HCT116 (cell line): ENCODE measurements at regions not wholly inside any gene's neighbourhood (a gene's known extent, or its start where the extent isn't known, plus 50 kb on each side); places are given as distances from the start of the nearest gene placed in this dataset.

Source experiments
- ATAC-seq: fragments of 200-7000 bp; cut with Tn5 transposase; 2 replicates; pipeline ENCODE4 v1.9.1; 2020; ENCODE audit warnings: mild to moderate bottlenecking, moderate library complexity
- BruUV-seq: library from RNA; stranded (reverse); fragments of 400-500 nt; replicated peaks from 2 replicates; lab custom pipeline; 2021; lab: Mats Ljungman, UMichigan
- CTCF ChIA-PET: fragments of 300-600 bp; sonication (Branson Sonifier 250); formaldehyde crosslinking; loops from one replicate; lab custom pipeline; 2021; ENCODE audit warnings: antibody characterized with exemption; lab: Charles Lee
- POLR2A ChIA-PET: fragments of 300-600, 350-600 bp; sonication (Branson Sonifier 250); formaldehyde crosslinking; loops from one replicate; lab custom pipeline; 2021; ENCODE audit warnings: antibody characterized with exemption; lab: Charles Lee
- RAD21 ChIA-PET, 2 experiments: fragments of 300-600 bp; sonication (Branson Sonifier 250); formaldehyde crosslinking; loops; one replicate each; lab custom pipeline; 2023; ENCODE audit warnings: low total read pairs in 2 of 2; ENCODE audit not compliant: uncharacterized antibody in 2 of 2, unreplicated experiment in 2 of 2, low non-redundant PET in 1 of 2; lab: Charles Lee
- DNase-seq: peaks from one replicate; pipeline ENCODE4 v3.0.0-alpha.2; 2010; ENCODE audit warnings: low read depth, low spot score
- H2AFZ ChIP-seq: fragments of 200-600 bp; shearing (Covaris generic), sonication (generic); 2 replicates; pipeline ENCODE4 v1.6.1; 2017; ENCODE audit warnings: low read depth, mixed run types, mixed read lengths, antibody characterized with exemption, low read length; ENCODE audit not compliant: poor library complexity, severe bottlenecking
- H3K27ac ChIP-seq: 2 replicates; pipeline ENCODE4 v1.5.1; 2012; ENCODE audit warnings: low read depth, low read length
- H3K27me3 ChIP-seq: fragments of 200-600 bp; sonication (generic); 2 replicates; pipeline ENCODE4 v1.6.1; 2016; ENCODE audit warnings: mixed run types, low read length, mixed read lengths; ENCODE audit not compliant: insufficient read depth
- H3K36me3 ChIP-seq, 2 experiments: fragments of 200-500 bp in 1 of 2; fragments of 200-600 bp in 1 of 2; sonication (Bioruptor generic) in 1 of 2; sonication (generic) in 1 of 2; 2 replicates each; pipeline versions ENCODE4 v1.5.1 to v1.6.1; 2014 to 2016; ENCODE audit warnings: low read length in 2 of 2, inconsistent platforms in 1 of 2, mixed read lengths in 1 of 2, mixed run types in 1 of 2; ENCODE audit not compliant: insufficient read depth in 2 of 2, control insufficient read depth in 1 of 2
- H3K4me1 ChIP-seq, 2 experiments: fragments of 200-600 bp in 1 of 2; sonication (generic) in 1 of 2; 2 replicates each; pipeline versions ENCODE4 v1.5.1 to v1.6.1; 2012 to 2017; ENCODE audit warnings: low read length in 2 of 2, inconsistent platforms in 1 of 2, mild to moderate bottlenecking in 1 of 2, mixed read lengths in 1 of 2, mixed run types in 1 of 2, moderate library complexity in 1 of 2; ENCODE audit not compliant: insufficient read depth in 2 of 2, control insufficient read depth in 1 of 2
- H3K4me2 ChIP-seq: fragments of 200-600 bp; sonication (generic); 2 replicates; pipeline ENCODE4 v1.6.1; 2017; ENCODE audit warnings: mixed run types, low read length, mixed read lengths
- H3K4me3 ChIP-seq, 2 experiments: fragments of 200-600 bp in 1 of 2; sonication (generic) in 1 of 2; replicated peaks in 1 of 2; 2 replicates each; pipeline ENCODE4 v1.5.1; 2011 to 2016; ENCODE audit warnings: low read length in 2 of 2, control low read depth in 1 of 2, low read depth in 1 of 2, mild to moderate bottlenecking in 1 of 2, mixed read lengths in 1 of 2, mixed run types in 1 of 2
- H3K79me2 ChIP-seq: fragments of 200-600 bp; sonication (generic); 2 replicates; pipeline ENCODE4 v1.6.1; 2017; ENCODE audit warnings: mild to moderate bottlenecking, mixed run types, low read length, moderate library complexity, mixed read lengths; ENCODE audit not compliant: insufficient read depth
- H3K9ac ChIP-seq: fragments of 200-600 bp; sonication (generic); 2 replicates; pipeline ENCODE4 v1.6.1; 2016; ENCODE audit warnings: low read length, mixed read lengths
- H3K9me2 ChIP-seq: fragments of 200-600 bp; sonication (generic), shearing (Covaris generic); 2 replicates; pipeline ENCODE4 v1.6.1; 2017; ENCODE audit warnings: mixed run types, mild to moderate bottlenecking, moderate library complexity; ENCODE audit not compliant: insufficient read depth
- H3K9me3 ChIP-seq, 2 experiments: fragments of 200-500 bp in 1 of 2; fragments of 200-600 bp in 1 of 2; sonication (Bioruptor generic) in 1 of 2; sonication (generic) in 1 of 2; 2 replicates each; pipeline ENCODE4 v1.6.1; 2014 to 2017; ENCODE audit warnings: low read length in 2 of 2, mixed read lengths in 2 of 2, inconsistent platforms in 1 of 2, low read depth in 1 of 2, mild to moderate bottlenecking in 1 of 2, mixed run types in 1 of 2, moderate library complexity in 1 of 2; ENCODE audit not compliant: control insufficient read depth in 1 of 2, insufficient read depth in 1 of 2
- H4K20me1 ChIP-seq: fragments of 200-600 bp; sonication (generic), shearing (Covaris generic); 2 replicates; pipeline ENCODE4 v1.6.1; 2017; ENCODE audit warnings: mixed run types, mild to moderate bottlenecking, moderate library complexity; ENCODE audit not compliant: insufficient read depth
- ATF3 ChIP-seq: IDR thresholded peaks from 2 replicates; pipeline ENCODE4 v1.6.1; 2012
- CEBPB ChIP-seq: IDR thresholded peaks from 2 replicates; pipeline ENCODE4 v1.6.1; 2012; ENCODE audit warnings: low read depth
- CTCF ChIP-seq, 3 experiments: fragments of 200-600 bp in 1 of 3; sonication (generic) in 1 of 3; IDR thresholded peaks in 2 of 3; conservative IDR thresholded peaks in 1 of 3; 2 replicates each; pipeline ENCODE4 v1.5.1; 2012 to 2017; ENCODE audit warnings: low read depth in 2 of 3, low read length in 2 of 3, antibody characterized with exemption in 1 of 3, borderline replicate concordance in 1 of 3, control low read depth in 1 of 3, mild to moderate bottlenecking in 1 of 3, mixed read lengths in 1 of 3, mixed run types in 1 of 3, moderate library complexity in 1 of 3; ENCODE audit not compliant: insufficient read depth in 1 of 3
- EGR1 ChIP-seq: IDR thresholded peaks from 2 replicates; pipeline ENCODE4 v1.6.1; 2012; ENCODE audit warnings: low read depth
- ELF1 ChIP-seq: IDR thresholded peaks from 2 replicates; pipeline ENCODE4 v1.6.1; 2012; ENCODE audit warnings: low read depth, borderline replicate concordance
- EZH2 ChIP-seq: fragments of 200-600 bp; sonication (generic); IDR thresholded peaks from 2 replicates; pipeline ENCODE4 v1.6.1; 2017; ENCODE audit warnings: antibody characterized with exemption, mixed run types
- EZH2phosphoT487 ChIP-seq: fragments of 200-600 bp; IDR thresholded peaks from 2 replicates; pipeline ENCODE4 v1.6.1; 2018; ENCODE audit warnings: antibody characterized with exemption, borderline replicate concordance
- FOSL1 ChIP-seq: IDR thresholded peaks from 2 replicates; pipeline ENCODE4 v1.6.1; 2012; ENCODE audit warnings: low read depth
- JUND ChIP-seq: IDR thresholded peaks from 2 replicates; pipeline ENCODE4 v1.6.1; 2012
- POLR2A ChIP-seq: IDR thresholded peaks from 2 replicates; pipeline ENCODE4 v1.7.0; 2011; ENCODE audit warnings: borderline replicate concordance; ENCODE audit not compliant: insufficient read depth, insufficient read length; ENCODE audit errors: extremely low read depth
- POLR2AphosphoS5 ChIP-seq: IDR thresholded peaks from 2 replicates; pipeline ENCODE4 v1.6.1; 2011; ENCODE audit warnings: mild to moderate bottlenecking, low read depth, low read length, moderate library complexity
- RAD21 ChIP-seq: IDR thresholded peaks from 2 replicates; pipeline ENCODE4 v1.6.1; 2012; ENCODE audit warnings: low read depth, mild to moderate bottlenecking
- REST ChIP-seq: IDR thresholded peaks from 2 replicates; pipeline ENCODE4 v1.6.1; 2012; ENCODE audit warnings: low read depth
- SIN3A ChIP-seq: IDR thresholded peaks from 2 replicates; pipeline ENCODE4 v1.6.1; 2012; ENCODE audit warnings: low read depth
- SP1 ChIP-seq: IDR thresholded peaks from 2 replicates; pipeline ENCODE4 v1.6.1; 2012; ENCODE audit warnings: low read depth
- SRF ChIP-seq: IDR thresholded peaks from 2 replicates; pipeline ENCODE4 v1.6.1; 2012; ENCODE audit warnings: low read depth
- TCF7L2 ChIP-seq: IDR thresholded peaks from 2 replicates; pipeline ENCODE4 v1.7.0; 2011; ENCODE audit warnings: borderline replicate concordance, inconsistent platforms; ENCODE audit not compliant: insufficient read depth, insufficient read length; ENCODE audit errors: extremely low read depth
- YY1 ChIP-seq: IDR thresholded peaks from 2 replicates; pipeline ENCODE4 v1.6.1; 2011; ENCODE audit warnings: low read length, low read depth, moderate library complexity, mild to moderate bottlenecking; ENCODE audit not compliant: insufficient replicate concordance; ENCODE audit errors: extremely low read depth
- ZFX ChIP-seq: fragments of 450-650 bp; IDR thresholded peaks from 2 replicates; pipeline ENCODE4 v1.6.1; 2017
- ZNF274 ChIP-seq: fragments of 200-500 bp; sonication (Bioruptor generic); IDR thresholded peaks from 2 replicates; pipeline ENCODE4 v1.6.1; 2014; ENCODE audit warnings: mild to moderate bottlenecking, low read depth, low read length, inconsistent platforms
- intact Hi-C: fragments of 100-400 bp; cut with micrococcal nuclease; formaldehyde crosslinking; loops from 2 replicates; pipeline ENCODE4 v1.10.0; 2022

DNA sequence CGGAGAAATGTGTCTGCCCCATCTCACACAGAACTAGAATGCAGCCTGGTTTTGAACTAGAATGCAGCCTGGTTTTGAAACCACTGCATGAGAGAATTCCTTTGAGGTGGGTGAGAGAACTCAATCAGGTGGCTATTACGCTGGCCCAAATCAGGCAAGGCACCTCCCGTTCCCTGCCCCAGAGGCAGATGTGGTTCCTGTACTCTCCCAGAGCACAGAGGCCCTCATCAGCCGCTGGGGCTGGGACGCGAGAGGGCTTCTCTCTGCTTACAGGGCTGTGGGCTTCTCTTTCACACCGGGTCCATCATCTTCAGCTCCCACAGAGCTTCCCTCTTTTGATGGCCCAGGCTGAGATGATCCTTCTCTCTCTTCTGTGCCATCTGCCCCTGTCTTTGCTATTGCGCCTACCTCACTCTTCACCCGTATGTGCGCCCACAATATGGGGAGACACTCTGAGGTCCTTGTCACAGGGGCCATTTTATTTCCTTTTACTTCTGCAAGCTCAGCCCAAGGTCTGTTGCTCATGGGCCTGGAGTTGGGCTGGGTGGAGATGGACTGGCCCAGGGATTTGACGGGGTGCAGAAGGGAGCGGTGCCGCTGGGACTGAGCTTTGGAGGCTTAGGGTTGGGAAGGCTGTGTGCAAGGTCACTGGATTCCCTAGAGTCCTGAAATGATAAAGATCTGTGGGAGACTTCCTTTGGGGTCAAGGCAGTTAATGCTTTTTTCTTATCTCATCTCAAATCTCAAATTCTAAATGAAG lies 84.4 kb upstream of the HS6ST1 start:
- RAD21 ChIA-PET, result no interaction called here
- TF ChIP-seq JUND, result no peak
- TF ChIP-seq ZNF274, result no peak
- TF ChIP-seq RAD21, result no peak
- TF ChIP-seq POLR2A, result no peak
- TF ChIP-seq CEBPB, result no peak
- TF ChIP-seq EZH2phosphoT487, result no peak
- TF ChIP-seq TCF7L2, result no peak
- TF ChIP-seq FOSL1, result no peak
- no peak for TF ChIP-seq POLR2AphosphoS5
- TF ChIP-seq EGR1, result no peak
- TF ChIP-seq EZH2, result no peak
- TF ChIP-seq REST, result no peak
- TF ChIP-seq CTCF (IDR thresholded peaks at IDR 0.05 in 2 of 3, conservative IDR thresholded peaks at IDR 0.05 in 1 of 3; ENCODE audit: borderline replicate concordance in 1 of 3, insufficient read depth in 1 of 3, low read depth in 2 of 3, low read length in 2 of 3), result no peak
- TF ChIP-seq ZFX, result no peak
- TF ChIP-seq SP1, result no peak
- TF ChIP-seq SIN3A, result no peak
- TF ChIP-seq ATF3, result no peak
- TF ChIP-seq YY1, result no peak
- TF ChIP-seq SRF, result no peak
- TF ChIP-seq ELF1, result no peak
- Histone ChIP-seq H2AFZ (no peak overlapping the region), H3K27ac (no peak overlapping the region), H3K79me2 (no peaks in the 10 kb centered on the region), H3K9me2 (no peaks in the 10 kb centered on the region), H3K9me3 (no peaks in the 10 kb centered on the region), H3K9ac (no peak overlapping the region), H4K20me1 (no peaks in the 10 kb centered on the region), H3K4me3 (no peak overlapping the region), H3K4me2 (no peak overlapping the region), H3K4me1 (no peaks in the 10 kb centered on the region), H3K36me3 (no peaks in the 10 kb centered on the region), H3K27me3 (no peaks in the 10 kb centered on the region)
- CTCF ChIA-PET, result interaction anchor here (1.4 kb wide), 1 partner anchor 16 kb away, joined by 5 read pairs; no protein-coding TSS in a partner anchor
- intact Hi-C loops, result no loop called here
- POLR2A ChIA-PET, result no interaction called here
- no TSS peak for BruUV-seq
- no peak for ATAC-seq
- no peak for DNase-seq
